ENCODE measurements at regions not wholly inside any gene's neighbourhood (a gene's known extent, or its start where the extent isn't known, plus 50 kb on each side); places are given as distances from the start of the nearest gene placed in this dataset.
A peak's percentile ranks its signal among the peaks of the same experiment; 100 is the strongest.

DNA sequence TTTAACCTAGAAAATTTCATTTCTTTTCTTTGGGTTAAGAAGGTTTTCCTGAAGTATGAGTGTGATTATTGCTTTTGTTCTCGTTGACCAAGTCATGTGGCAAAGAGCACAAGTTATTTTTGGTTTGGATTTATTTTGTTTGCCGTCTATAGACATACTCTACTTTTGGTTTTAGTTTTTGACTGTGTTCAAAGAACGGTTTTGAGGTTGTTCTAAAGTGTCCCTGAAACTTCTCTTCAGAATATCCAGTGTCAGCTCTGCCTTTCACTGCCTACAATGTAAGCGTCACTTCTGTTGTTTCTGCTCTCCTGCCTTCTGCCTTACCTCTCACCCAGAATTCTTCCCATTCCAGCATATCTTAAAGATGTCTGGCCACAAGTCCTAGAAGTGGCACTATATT, 812.2 kb downstream of the C4orf33 start:
- no peak for DNase-seq (ENCODE audit: extremely low spot score)
- POLR2A ChIA-PET = no interaction called here
- CTCF ChIA-PET = no interaction called here
- TF ChIP-seq, protein P1, sequence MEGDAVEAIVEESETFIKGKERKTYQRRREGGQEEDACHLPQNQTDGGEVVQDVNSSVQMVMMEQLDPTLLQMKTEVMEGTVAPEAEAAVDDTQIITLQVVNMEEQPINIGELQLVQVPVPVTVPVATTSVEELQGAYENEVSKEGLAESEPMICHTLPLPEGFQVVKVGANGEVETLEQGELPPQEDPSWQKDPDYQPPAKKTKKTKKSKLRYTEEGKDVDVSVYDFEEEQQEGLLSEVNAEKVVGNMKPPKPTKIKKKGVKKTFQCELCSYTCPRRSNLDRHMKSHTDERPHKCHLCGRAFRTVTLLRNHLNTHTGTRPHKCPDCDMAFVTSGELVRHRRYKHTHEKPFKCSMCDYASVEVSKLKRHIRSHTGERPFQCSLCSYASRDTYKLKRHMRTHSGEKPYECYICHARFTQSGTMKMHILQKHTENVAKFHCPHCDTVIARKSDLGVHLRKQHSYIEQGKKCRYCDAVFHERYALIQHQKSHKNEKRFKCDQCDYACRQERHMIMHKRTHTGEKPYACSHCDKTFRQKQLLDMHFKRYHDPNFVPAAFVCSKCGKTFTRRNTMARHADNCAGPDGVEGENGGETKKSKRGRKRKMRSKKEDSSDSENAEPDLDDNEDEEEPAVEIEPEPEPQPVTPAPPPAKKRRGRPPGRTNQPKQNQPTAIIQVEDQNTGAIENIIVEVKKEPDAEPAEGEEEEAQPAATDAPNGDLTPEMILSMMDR (IDR thresholded peaks at IDR 0.05; ENCODE audit: control extremely low read depth, extremely low read depth, low read depth, missing control alignments) = no peak

DNA sequence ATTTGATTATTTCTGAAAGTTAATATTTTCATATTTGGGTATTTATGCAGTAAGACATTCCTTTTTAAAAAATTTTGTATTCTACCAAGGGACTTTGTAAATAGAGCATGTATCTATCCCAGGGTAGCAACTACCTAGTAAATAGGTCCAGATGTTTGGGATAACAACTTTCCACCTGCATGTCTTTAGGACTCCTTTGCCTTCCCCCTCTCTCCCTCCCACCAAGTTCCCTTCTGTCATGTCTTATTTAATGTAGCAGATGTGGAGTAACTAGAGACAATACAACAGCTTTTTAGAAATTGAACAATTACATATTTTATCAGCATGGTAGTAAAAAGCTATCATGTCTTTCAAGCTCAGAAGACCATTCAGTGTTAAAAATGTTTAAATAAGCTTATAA, 821.0 kb downstream of the C4orf33 start:
- DNase-seq (ENCODE audit: extremely low spot score) = no peak
- ChIA-PET CTCF (no interaction called here), POLR2A (no interaction called here)
- TF ChIP-seq, protein P1 (IDR thresholded peaks at IDR 0.05; ENCODE audit: control extremely low read depth, extremely low read depth, low read depth, missing control alignments) = no peak

DNA sequence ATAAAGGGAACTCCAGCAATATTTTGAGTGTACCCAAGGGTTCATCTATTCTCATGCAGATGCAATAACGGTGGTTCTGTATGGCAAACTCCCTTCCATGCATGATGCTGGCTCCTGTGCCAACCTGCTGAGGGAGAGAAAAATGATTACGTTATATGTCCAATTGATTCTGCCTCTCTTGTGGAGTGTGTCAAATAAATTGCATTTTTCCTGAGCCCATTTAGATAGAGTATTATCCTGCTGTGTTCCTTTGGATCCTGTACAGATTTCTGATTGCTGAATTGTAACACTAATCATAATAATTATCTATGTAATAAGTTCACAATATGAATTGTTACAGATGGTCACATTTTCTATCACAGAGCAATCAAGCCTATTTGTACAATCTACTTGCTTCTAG, 821.7 kb downstream of the C4orf33 start:
- TF ChIP-seq, protein P1 (IDR thresholded peaks at IDR 0.05; ENCODE audit: control extremely low read depth, extremely low read depth, low read depth, missing control alignments) = no peak
- ChIA-PET CTCF (no interaction called here), POLR2A (no interaction called here)
- no peak for DNase-seq (ENCODE audit: extremely low spot score)

DNA sequence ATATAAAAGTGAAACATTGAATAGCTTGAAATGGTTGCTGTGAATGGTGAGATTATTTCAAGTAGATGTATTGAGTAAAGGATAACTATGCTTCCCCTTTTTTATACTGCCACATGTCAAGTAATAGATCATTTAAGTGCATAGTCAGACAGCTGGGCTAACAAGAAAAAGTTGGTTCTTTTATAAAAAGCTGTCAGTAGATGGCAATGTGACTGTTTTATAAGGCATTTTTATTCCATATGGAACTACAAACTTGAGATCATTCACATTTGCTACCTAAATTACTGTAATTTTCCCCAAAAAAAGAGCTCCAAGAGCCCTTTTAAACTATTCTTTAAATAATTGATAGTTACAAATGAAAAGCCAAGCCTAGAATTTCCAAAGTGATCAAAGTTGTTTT, 831.0 kb downstream of the C4orf33 start:
- TF ChIP-seq, protein P1 (IDR thresholded peaks at IDR 0.05; ENCODE audit: control extremely low read depth, extremely low read depth, low read depth, missing control alignments) = no peak
- ChIA-PET POLR2A (no interaction called here), CTCF (interaction anchor here (1.1 kb wide), 1 partner anchor 12 kb away, joined by 3 read pairs; no protein-coding TSS in a partner anchor)
- no peak for DNase-seq (ENCODE audit: extremely low spot score)

DNA sequence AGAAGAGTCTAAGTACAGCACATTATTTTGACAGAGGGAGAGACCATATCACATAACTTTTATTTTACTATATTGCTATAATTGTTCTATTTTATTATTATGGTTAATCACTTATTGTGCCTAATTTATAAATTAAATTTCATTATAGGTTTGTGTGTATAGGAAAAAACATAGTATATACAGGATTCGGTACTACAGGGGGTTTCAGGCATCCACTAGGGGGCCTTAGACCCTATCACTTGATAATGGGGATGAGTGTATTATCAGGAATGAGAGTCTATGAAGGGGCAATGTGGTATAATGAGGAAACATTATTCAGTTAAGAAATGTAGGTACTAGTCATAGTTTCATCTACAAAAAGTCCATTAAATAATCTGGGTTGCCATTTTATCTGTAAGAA, 833.1 kb downstream of the C4orf33 start:
- DNase-seq (ENCODE audit: extremely low spot score) = no peak
- ChIA-PET POLR2A (no interaction called here), CTCF (no interaction called here)
- TF ChIP-seq, protein P1 (IDR thresholded peaks at IDR 0.05; ENCODE audit: control extremely low read depth, extremely low read depth, low read depth, missing control alignments) = peak; percentile 16

DNA sequence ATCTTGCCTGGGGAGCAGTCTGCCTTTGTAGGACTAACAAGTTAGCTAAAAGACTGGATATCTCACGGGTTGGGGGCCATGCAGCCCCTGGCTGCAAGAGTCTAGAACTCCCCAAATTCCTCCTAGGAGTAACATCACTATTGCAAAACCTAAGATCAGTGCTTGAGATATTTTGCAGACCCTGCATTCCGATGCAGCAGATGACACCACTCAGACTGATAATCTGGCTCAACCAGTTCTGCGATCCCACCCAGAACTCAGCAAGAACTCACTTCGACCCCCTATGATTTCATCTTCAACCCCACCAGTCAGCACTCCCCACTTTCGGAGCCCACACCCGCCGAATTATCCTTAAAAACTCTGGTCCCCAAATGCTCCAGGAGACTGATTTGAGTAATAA, 834.0 kb downstream of the C4orf33 start:
- POLR2A ChIA-PET = no interaction called here
- DNase-seq (ENCODE audit: extremely low spot score) = no peak
- TF ChIP-seq, protein P1 (IDR thresholded peaks at IDR 0.05; ENCODE audit: control extremely low read depth, extremely low read depth, low read depth, missing control alignments) = no peak
- CTCF ChIA-PET = interaction anchor here (1.1 kb wide), 1 partner anchor 24 kb away, joined by 3 read pairs; no protein-coding TSS in a partner anchor

DNA sequence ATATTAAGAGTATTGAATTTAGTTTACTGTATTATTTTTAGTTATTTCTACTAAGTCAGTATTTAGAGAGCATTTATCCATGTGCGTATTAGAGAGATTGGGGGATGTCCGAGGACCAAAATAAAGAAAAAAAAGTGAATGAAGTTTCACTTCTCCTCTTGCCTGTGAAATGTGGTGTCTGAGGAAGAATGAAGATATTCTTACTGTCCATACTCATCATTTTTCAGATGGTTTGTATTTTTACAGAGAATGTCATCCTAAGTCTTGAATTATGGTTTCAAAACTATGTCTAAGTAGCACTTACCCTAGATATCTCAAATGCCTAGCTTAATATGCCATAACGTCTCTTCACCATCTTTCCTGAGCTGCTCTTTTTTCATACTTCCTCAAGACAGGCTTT, 854.3 kb downstream of the C4orf33 start:
- ChIA-PET POLR2A (no interaction called here), CTCF (no interaction called here)
- TF ChIP-seq, protein P1 (IDR thresholded peaks at IDR 0.05; ENCODE audit: control extremely low read depth, extremely low read depth, low read depth, missing control alignments) = no peak
- DNase-seq (ENCODE audit: extremely low spot score) = no peak

Data from GM10248 (cell line).